ENCODE measurements at regions not wholly inside any gene's neighbourhood (a gene's known extent, or its start where the extent isn't known, plus 50 kb on each side); places are given as distances from the start of the nearest gene placed in this dataset.

DNA sequence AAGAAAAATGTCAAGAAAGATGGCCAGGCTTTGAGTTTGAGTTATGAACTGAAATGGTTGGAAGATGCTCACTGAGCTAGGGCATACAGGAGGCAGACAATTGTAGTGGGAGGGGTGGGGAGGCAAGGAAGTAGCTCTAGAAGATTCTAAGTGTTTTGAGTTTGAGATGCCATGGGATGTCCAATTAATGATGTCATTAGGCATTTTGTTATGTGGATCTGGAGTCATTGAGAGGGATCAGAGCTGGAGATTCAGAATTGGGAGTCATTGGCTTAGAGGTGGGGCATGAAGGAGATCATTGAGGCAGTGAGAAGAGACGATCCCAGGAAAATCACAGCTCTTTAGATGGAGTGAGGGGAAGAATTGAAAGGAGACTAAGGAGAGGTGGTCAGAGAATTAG, 111.5 kb upstream of the ZNF618 start:
- H2BK15ac ChIP-seq (ENCODE audit: low read length) = no peak overlapping the region
- no peak overlapping the region for H2AK5ac ChIP-seq (ENCODE audit: low read depth, low read length)
- H3K4me2 ChIP-seq (ENCODE audit: insufficient read depth in 1 of 2, low read depth in 2 of 2, low read length in 2 of 2) = no peak overlapping the region
- H3K4me3 ChIP-seq (ENCODE audit: extremely low read depth in 1 of 4, insufficient read depth in 2 of 4, low read depth in 3 of 4, low read length in 4 of 4) = no peak overlapping the region
- no peak overlapping the region for H4K91ac ChIP-seq (replicated peaks; ENCODE audit: insufficient read length, low read length)
- no peak overlapping the region for H3K23ac ChIP-seq (ENCODE audit: insufficient read length)
- no peaks in the 10 kb centered on the region for H3K36me3 ChIP-seq (ENCODE audit: control insufficient read depth in 2 of 4, insufficient read depth in 4 of 4, low read length in 3 of 4)
- FAIRE-seq = no peak
- no peak overlapping the region for H2AFZ ChIP-seq (ENCODE audit: low read length)
- H3K79me1 ChIP-seq (ENCODE audit: low read depth, low read length) = no peaks in the 10 kb centered on the region
- H4K20me1 ChIP-seq (replicated peaks in 1 of 2; ENCODE audit: control insufficient read depth in 1 of 2, insufficient read depth in 2 of 2, low read length in 2 of 2) = no peaks in the 10 kb centered on the region
- H2BK5ac ChIP-seq (ENCODE audit: low read depth, low read length) = no peak overlapping the region
- CTCF ChIA-PET (ENCODE audit: partially characterized antibody) = no interaction called here
- no peak overlapping the region for H3K27ac ChIP-seq (ENCODE audit: low read depth, low read length)
- no peak overlapping the region for H3K56ac ChIP-seq (replicated peaks; ENCODE audit: insufficient read length, low read depth, low read length)
- no peaks in the 10 kb centered on the region for H3K9me3 ChIP-seq (ENCODE audit: insufficient read depth in 2 of 2, low read depth in 1 of 2, low read length in 1 of 2)
- POLR2A ChIA-PET (ENCODE audit: partially characterized antibody) = no interaction called here
- 95% methylated on average over 1 of the region's 1 CpG; no CpG with 5 or more reads in 1 of the 2 experiments for WGBS, 2 experiments (ENCODE audit: extremely low coverage in 1 of 2, insufficient coverage in 1 of 2, insufficient read length in 1 of 2, insufficient replicate concordance in 2 of 2, low coverage in 1 of 2, low lambda C conversion rate in 2 of 2, missing lambda C conversion rate in 1 of 2)
- no peak overlapping the region for H3K4ac ChIP-seq (replicated peaks; ENCODE audit: insufficient read length, low read depth, low read length)
- H4K5ac ChIP-seq (ENCODE audit: insufficient read length, low read depth, low read length) = no peak overlapping the region
- H3K4me1 ChIP-seq (replicated peaks in 1 of 4; ENCODE audit: control insufficient read depth in 3 of 4, insufficient read depth in 4 of 4, low read length in 3 of 4) = no peaks in the 10 kb centered on the region
- H3K27me3 ChIP-seq (replicated peaks in 1 of 4; ENCODE audit: control insufficient read depth in 3 of 4, extremely low read depth in 1 of 4, insufficient read depth in 3 of 4, low read length in 3 of 4) = no peaks in the 10 kb centered on the region
- no peak overlapping the region for H2BK20ac ChIP-seq (ENCODE audit: low read length)
- no peak overlapping the region for H4K8ac ChIP-seq (ENCODE audit: extremely low read depth, insufficient read depth, low read length)
- DNase-seq (ENCODE audit: low read depth in 1 of 2, low spot score in 2 of 2) = no peak
- no peaks in the 10 kb centered on the region for H3K79me2 ChIP-seq (ENCODE audit: control insufficient read depth in 1 of 2, insufficient read depth in 2 of 2, low read length in 2 of 2)
- H3K23me2 ChIP-seq (ENCODE audit: low read depth, low read length) = no peaks in the 10 kb centered on the region
- no peak overlapping the region for H3K18ac ChIP-seq (ENCODE audit: extremely low read depth, low read length)
- H2BK120ac ChIP-seq (replicated peaks; ENCODE audit: low read depth, low read length) = no peak overlapping the region
- no peak overlapping the region for H3K14ac ChIP-seq (ENCODE audit: insufficient read length)
- no peak overlapping the region for H3K9ac ChIP-seq (replicated peaks in 1 of 4; ENCODE audit: extremely low read depth in 1 of 4, low read depth in 3 of 4, low read length in 3 of 4)
- no peak overlapping the region for H2BK12ac ChIP-seq (ENCODE audit: low read depth, low read length)
- TF ChIP-seq TAF7 (optimal IDR thresholded peaks at IDR 0.05; ENCODE audit: borderline replicate concordance, low read depth, low read length) = no peak
- no peak for TF ChIP-seq EP300 (IDR thresholded peaks at IDR 0.05; ENCODE audit: borderline replicate concordance in 1 of 2, low read depth in 2 of 2, low read length in 2 of 2)
- no peak for TF ChIP-seq TEAD4 (IDR thresholded peaks at IDR 0.05; ENCODE audit: low read depth, low read length)
- TF ChIP-seq GABPA (IDR thresholded peaks at IDR 0.05; ENCODE audit: borderline replicate concordance, insufficient read depth, low read length) = no peak
- no peak for TF ChIP-seq CEBPB (IDR thresholded peaks at IDR 0.05; ENCODE audit: low read depth, low read length)
- TF ChIP-seq, protein P1, sequence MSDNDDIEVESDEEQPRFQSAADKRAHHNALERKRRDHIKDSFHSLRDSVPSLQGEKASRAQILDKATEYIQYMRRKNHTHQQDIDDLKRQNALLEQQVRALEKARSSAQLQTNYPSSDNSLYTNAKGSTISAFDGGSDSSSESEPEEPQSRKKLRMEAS (IDR thresholded peaks at IDR 0.05) = no peak
- TF ChIP-seq SP4 (IDR thresholded peaks at IDR 0.05; ENCODE audit: low read length) = no peak
- TF ChIP-seq MAFK (IDR thresholded peaks at IDR 0.05; ENCODE audit: low read depth, low read length) = no peak
- no peak for TF ChIP-seq EZH2 (IDR thresholded peaks at IDR 0.05; ENCODE audit: low read depth, low read length, severe bottlenecking)
- TF ChIP-seq, protein P2, sequence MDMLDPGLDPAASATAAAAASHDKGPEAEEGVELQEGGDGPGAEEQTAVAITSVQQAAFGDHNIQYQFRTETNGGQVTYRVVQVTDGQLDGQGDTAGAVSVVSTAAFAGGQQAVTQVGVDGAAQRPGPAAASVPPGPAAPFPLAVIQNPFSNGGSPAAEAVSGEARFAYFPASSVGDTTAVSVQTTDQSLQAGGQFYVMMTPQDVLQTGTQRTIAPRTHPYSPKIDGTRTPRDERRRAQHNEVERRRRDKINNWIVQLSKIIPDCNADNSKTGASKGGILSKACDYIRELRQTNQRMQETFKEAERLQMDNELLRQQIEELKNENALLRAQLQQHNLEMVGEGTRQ (IDR thresholded peaks at IDR 0.05; ENCODE audit: low read length) = no peak
- TF ChIP-seq ZNF274 (IDR thresholded peaks at IDR 0.05; ENCODE audit: borderline replicate concordance, extremely low read depth, low read length) = no peak
- no peak for TF ChIP-seq HDAC6 (IDR thresholded peaks at IDR 0.05; ENCODE audit: low read depth, low read length)
- no peak for TF ChIP-seq RAD21 (IDR thresholded peaks at IDR 0.05 in 1 of 2, conservative IDR thresholded peaks at IDR 0.05 in 1 of 2; ENCODE audit: low read depth in 2 of 2, low read length in 2 of 2)
- no peak for TF ChIP-seq KDM1A (IDR thresholded peaks at IDR 0.05; ENCODE audit: borderline replicate concordance, low read length)
